GM12801 (cell line): ENCODE measurements at regions not wholly inside any gene's neighbourhood (a gene's known extent, or its start where the extent isn't known, plus 50 kb on each side); places are given as distances from the start of the nearest gene placed in this dataset.

Experiments used
- CTCF ChIP-seq: IDR thresholded peaks from one replicate; pipeline ENCODE4 v1.5.1; 2011; ENCODE audit warnings: control low read depth; ENCODE audit not compliant: insufficient read length; ENCODE audit errors: extremely low read depth

DNA sequence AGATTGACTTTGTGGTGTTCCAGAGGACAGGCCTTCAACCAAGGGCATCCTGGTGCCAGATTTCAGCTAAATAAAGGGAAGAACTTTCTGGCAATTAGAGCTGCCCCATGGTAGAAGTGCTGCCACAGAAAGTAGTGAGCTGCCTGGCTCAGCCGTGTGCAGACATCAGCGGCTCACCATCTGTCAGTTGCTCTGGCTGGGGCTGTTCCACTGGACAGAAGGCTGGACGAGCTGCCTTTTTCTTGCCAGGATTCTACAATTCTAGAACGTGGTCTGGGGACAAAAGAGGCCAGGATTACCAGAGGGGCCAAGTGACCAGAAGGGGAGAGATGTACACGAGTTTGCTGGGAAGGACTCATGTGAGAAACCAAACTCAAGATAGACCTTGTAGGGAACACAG, 107.0 kb upstream of the RPL38 start:
- TF ChIP-seq CTCF: no peak

DNA sequence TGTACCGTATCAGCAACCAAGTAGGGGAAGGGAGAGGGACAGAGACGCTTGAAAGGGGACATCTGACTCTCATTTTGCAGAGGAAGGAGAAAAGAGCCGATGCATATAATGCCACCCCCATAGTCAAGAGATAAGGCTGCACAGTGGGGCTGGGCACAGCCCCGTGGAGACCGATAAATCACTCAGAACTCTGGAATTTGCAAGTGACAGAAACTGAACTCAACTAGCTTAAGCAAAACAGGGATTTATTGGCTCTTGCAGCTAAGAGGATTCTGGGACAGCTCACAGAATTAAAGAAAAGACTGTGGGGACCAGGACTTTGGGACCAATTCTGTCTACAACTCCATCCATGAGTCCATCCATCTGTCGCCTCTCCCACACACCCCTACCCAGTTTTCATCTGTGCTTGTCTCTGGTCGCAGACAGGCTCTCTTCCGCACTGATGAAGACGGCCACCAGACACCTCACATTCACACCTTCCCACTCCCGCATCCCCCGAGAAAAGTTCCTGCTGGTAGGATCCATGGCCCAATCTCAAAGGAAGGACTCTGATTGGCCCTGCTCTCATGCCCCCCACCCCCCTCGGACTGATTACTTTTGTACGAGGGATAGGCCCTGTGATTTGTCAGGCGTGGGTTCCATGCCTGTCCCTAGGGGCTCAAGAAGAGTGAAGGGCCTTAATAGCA, 105.9 kb upstream of the RPL38 start:
- no peak for TF ChIP-seq CTCF

GRCh38 chr17:74098136-74099024, 105.1 kb upstream of the RPL38 start:
- no peak for TF ChIP-seq CTCF

DNA sequence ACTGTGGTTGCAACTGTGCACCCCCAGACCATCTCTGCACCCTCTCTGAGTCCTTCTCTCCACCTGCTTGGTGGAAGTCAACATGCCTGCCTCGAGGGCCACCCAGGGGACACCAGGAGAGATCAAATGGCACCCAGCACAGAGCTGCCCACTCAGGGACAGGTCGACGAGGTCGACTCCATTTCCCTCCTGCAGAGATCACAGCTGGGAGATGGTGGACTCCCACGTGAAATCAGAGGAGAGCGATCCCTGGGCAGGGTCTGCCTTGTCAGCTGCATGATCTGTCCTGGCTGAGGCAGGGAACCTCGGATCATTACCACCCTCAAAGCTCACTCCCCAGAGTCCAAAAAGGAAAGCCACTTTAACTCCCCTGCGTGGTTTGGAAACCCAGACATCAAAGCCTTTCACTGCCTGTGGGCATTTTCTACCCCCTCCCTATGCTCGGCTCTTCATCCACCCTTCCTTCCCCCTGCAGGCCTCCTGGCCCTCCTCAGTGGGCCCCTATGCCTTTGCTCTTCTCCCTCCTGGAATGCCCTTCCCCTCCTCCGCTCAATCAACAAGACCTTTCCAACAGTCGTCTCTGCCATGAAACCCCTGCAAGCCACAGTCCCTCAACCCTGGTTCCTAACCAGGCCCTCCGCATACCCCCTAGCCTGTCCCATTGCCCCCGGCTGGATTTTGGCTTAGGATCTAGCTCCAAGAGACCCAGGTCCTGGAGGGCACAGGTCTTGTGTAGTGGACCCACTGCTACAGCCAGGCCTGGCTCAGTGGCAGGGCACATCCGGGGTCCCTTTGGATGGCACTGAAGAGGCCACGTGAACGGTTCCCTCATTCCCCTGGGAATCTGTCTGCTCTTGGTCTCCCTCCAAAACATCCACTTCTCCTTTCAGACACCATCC, 103.8 kb upstream of the RPL38 start:
- TF ChIP-seq CTCF: no peak

- no peak for TF ChIP-seq CTCF
Measured at GRCh38 chr17:74104921-74105320, 98.6 kb upstream of the RPL38 start.

- no peak for TF ChIP-seq CTCF
Measured at GRCh38 chr17:74107107-74107506, 96.4 kb upstream of the RPL38 start.
